SH-SY5Y (cell line): ENCODE measurements at regions not wholly inside any gene's neighbourhood (a gene's known extent, or its start where the extent isn't known, plus 50 kb on each side); places are given as distances from the start of the nearest gene placed in this dataset.

Source experiments
- GATA2 ChIP-seq: IDR thresholded peaks from 2 replicates; pipeline ENCODE4 v1.6.1; 2011; ENCODE audit warnings: mild to moderate bottlenecking, low read depth, low read length
- GATA3 ChIP-seq: IDR thresholded peaks from 2 replicates; pipeline ENCODE4 v1.6.1; 2011; ENCODE audit warnings: low read depth, mild to moderate bottlenecking, low read length, moderate library complexity

GRCh38 chr21:28436286-28436932 lies 556.3 kb downstream of the LTN1 start:
- no peak for TF ChIP-seq GATA2
- no peak for TF ChIP-seq GATA3
